HG02623 (cell line): ENCODE measurements at regions not wholly inside any gene's neighbourhood (a gene's known extent, or its start where the extent isn't known, plus 50 kb on each side); places are given as distances from the start of the nearest gene placed in this dataset.

Source experiments
- ATAC-seq: cut with Tn5 transposase; IDR thresholded peaks from one replicate; pipeline ENCODE4 v1.9.1; 2021; ENCODE audit warnings: moderate library complexity; ENCODE audit not compliant: unreplicated experiment

- ATAC-seq, result no peak
Measured at GRCh38 chr7:33700001-33700899, 205.1 kb upstream of the BMPER start.

GRCh38 chr7:33701189-33701740, 204.1 kb upstream of the BMPER start:
- ATAC-seq, result no peak

- ATAC-seq, result no peak
Measured at GRCh38 chr7:33701927-33702326, 203.4 kb upstream of the BMPER start.

DNA sequence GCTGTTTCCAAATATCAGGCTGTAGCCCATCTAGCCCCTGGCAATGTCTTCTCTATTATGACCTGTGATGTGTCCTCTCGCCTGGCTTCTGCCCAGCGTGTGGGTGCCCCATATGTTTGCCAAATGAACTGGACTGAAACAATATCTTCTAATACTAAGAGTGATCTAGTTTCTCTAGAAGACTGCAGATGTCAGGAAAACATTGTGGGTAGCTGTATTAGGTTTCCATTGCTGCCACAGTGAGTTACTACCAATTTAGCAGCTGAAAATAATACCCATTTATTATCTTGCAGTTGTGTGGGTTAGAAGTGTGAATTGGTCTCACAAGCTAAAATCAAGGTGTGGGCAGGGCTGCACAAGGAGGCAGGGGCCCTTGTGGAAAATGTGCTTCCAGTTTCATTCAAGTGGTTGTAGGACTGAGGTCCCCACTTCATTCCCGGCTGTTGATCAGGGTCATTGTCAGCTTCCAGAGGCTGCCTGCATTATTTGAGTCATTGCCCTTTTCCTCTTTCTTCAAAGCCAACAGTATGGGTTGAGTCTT, 202.8 kb upstream of the BMPER start:
- ATAC-seq, result no peak

DNA sequence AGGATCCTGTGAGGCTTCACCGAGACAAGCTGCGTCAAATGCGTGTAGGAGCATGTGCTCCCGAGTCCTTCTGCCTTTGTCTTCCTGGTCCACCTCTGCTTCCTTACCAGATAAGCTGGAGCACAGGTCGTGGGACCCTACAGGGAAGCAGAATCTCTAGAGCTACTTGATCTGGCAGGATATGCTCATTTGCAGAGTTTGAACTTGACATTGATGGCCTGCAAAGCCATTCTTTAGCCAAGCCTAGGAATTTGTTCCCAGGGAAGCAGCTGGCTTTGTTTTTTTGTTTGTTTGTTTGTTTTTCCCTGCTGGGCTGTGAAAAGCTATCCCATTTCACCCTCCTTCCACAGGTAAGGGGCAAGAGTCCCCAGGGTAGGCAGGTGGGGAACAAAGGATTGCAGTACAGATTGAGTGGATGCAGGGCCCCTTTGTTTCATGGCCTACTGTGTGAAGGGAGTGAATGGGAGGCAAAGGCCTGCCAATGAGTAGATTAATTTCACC, 200.0 kb upstream of the BMPER start:
- no peak for ATAC-seq

DNA sequence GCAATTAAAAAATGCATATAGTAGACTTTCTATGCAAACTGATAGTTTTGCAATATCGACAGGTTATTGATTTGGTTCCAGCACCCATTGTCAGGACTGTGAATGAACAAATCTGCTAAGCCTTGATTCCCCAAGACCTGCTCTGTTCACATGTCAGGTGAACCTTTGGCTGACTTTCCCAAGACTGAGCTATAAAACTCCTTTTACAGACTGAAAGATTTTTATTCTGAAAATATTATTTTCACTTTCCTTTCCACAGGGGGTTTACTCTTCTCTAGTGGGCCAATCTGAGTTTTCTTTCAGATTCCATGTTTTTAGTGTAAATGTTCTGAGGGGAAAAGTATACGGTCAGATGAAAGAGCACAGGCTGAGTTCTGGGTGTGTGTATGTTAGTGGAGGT, 199.2 kb upstream of the BMPER start:
- no peak for ATAC-seq

GRCh38 chr7:33706771-33707200, 198.6 kb upstream of the BMPER start:
- ATAC-seq, result no peak

GRCh38 chr7:33707427-33707826, 197.9 kb upstream of the BMPER start:
- ATAC-seq, result no peak

- ATAC-seq, result no peak
Measured at GRCh38 chr7:33710608-33711007, 194.7 kb upstream of the BMPER start.

GRCh38 chr7:33711231-33712019, 193.9 kb upstream of the BMPER start:
- ATAC-seq, result no peak

GRCh38 chr7:33712020-33712414, 193.3 kb upstream of the BMPER start:
- no peak for ATAC-seq

- ATAC-seq, result no peak
Measured at GRCh38 chr7:33714208-33714607, 191.1 kb upstream of the BMPER start.

DNA sequence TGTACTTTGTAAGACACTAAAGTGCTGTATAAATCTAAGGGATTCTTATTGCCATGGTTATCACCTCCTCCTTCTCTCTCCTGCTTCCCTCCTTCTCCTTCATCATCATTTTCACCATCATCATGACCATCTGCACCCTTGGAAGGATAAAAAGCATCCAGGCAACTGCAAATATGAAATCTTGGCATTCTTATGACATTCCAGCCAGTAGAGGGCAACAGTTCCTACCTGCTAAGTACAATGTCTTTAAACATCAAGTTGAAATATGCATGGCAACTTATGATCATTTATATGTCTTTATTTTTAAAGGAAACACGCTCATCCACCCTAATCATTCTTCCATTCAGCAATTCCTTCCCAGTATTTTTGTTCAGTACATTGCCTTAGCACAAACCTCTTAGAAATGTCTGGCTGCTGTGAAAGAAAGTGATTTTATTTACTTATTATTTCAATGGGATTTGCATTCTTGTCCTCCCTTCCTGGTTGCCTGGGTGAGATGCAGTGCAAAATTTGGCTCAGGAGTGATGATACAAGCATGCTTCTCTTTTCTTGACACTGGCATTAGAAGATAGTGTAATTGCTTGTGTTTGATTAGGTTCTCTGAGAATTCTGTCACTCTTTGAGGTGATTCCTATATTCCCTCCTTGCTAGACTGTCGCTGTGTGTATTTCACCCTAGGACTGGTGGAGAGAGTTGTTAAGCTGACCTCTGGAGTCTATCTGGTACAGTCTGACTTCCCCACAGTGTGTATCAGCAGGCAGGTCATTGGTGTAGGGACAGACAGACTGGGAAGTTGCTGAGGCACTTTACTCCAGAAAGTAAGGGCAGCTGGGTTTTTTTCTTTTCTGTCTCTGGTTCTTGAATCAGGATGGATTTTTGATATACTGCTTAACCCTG, 188.5 kb upstream of the BMPER start:
- no peak for ATAC-seq

- no peak for ATAC-seq
Measured at GRCh38 chr7:33719059-33719581, 186.2 kb upstream of the BMPER start.

GRCh38 chr7:33720139-33720538, 185.2 kb upstream of the BMPER start:
- ATAC-seq, result no peak

GRCh38 chr7:33720870-33721269, 184.5 kb upstream of the BMPER start:
- ATAC-seq, result no peak

DNA sequence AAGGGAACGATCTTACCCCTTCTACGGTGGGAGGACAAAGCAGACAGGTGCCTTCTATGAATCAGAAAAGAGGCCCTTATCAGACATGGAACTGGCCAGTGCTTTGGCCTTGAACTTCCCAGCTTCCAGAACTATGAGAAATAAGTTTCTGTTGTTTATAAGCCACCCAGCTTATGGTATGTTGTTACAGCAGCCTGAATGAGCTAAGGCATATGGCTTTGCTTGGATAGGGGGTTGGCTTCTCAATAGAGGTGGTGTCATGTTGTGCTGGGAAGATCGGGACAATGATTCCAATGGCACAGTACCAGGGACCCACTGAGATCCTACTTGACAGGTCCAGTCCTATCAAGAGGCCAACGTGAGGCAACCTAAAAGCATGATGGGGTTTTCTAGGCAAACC, 183.4 kb upstream of the BMPER start:
- ATAC-seq, result no peak

GRCh38 chr7:33722383-33723101, 182.8 kb upstream of the BMPER start:
- no peak for ATAC-seq

GRCh38 chr7:33724201-33724600, 181.1 kb upstream of the BMPER start:
- no peak for ATAC-seq
